HG02981 (cell line): ENCODE measurements at regions not wholly inside any gene's neighbourhood (a gene's known extent, or its start where the extent isn't known, plus 50 kb on each side); places are given as distances from the start of the nearest gene placed in this dataset.

Source experiments
- ATAC-seq: cut with Tn5 transposase; IDR thresholded peaks from one replicate; pipeline ENCODE4 v1.9.1; 2021; ENCODE audit warnings: mild to moderate bottlenecking, moderate library complexity; ENCODE audit not compliant: unreplicated experiment

DNA sequence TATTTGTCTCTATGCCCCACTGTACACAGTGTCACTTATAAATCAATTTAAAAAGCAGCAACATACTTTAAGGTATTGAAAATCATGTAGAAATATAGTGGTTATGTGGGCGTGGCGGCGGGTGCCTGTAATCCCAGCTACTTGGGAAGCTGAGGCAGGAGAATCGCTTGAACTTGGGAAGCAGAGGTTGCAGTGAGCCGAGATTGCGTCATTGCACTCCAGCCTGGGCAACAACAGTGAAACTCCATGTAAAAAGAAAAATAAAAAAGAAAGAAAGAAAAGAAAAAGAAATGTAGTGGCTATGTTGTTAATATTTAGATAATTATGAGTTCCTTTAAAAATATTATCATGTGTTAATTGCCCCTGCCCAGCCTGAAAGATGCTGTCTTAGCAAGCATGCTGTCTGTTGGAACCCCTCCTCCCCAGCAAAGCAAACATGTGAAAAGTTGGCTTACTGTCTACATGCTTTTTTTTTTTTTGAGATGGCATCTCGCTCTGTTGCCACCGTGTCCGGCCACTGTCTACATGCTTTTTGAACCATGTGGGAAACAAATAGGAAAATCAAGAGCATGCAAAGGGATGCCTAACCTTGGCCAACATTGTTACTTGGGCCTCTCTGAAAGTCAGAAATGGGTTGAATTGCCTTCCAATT is 151.4 kb upstream of the TSHZ2 start:
- no peak for ATAC-seq

DNA sequence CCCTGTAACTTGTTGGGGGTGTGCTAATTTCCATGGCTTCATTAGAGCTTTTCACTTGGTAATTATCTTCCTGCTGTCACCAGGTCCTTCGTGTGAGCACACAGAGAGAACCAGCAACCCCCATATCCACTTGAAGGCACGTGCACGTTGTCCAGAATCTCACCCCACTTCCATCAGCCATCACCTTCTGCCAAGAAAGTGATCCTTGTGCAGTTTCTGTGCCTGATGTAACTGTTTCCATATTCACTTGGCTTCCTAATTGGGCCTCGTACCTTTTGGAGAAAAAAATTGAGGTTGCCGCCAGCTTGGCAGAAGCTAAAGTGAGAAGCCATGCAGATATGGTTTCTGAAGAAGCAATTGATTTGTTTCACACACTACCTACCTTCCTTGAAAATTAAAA is 153.7 kb upstream of the TSHZ2 start:
- no peak for ATAC-seq

DNA sequence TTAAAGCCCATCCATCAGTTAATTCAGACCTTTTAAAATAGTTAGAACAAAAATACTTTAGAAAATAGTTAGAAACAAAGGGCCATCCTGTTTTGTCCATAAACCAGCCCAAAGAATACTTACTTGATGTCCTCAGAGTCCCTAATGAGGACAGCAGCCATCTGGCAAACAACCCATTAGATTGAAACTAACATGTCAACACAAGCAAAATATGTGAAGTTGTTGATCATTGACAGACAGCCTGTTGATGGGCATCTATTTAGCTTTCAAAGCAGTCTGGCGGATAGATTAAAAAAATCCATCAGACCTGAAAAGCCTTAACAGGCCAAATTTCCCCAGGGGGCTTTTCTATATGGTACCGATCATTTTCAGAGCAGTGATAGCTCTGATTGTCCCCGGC is 154.2 kb upstream of the TSHZ2 start:
- ATAC-seq, result no peak

DNA sequence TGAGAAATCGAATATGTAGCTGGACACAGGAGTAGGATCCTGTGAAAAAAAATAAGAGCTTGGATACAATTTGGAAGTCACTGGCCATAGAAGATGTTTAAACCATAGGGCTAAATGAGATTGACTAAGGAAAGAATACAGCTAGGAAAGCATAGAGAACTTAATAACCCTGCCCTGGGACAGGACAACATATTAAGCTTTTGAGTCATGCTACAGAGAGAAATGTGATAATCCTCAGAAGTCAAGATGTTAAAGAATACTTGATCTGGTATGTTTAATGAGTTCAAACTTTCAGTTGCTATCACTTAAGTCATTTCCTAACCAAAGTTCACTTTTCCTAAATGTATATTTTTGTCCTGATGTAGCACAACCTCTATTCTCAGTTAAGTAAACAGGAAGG is 154.6 kb upstream of the TSHZ2 start:
- no peak for ATAC-seq

DNA sequence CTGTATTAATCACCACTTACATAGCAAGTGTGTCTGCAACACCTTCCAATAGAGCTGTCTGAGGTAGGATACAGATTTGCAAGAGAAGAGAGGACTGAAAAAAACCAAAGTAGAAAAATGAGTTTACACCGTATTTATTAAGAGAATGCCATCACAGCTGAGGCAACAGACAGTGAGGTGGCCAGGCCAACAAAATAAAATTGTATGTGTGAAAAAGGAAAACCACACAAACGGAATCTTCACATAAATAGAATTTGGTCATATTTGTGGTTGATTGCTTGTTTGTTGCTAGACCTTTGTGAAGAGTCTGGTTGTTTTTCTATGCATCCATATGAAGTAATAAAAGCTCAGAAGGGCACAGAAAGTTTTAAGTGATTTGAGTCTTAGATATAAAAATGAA is 157.8 kb upstream of the TSHZ2 start:
- no peak for ATAC-seq

DNA sequence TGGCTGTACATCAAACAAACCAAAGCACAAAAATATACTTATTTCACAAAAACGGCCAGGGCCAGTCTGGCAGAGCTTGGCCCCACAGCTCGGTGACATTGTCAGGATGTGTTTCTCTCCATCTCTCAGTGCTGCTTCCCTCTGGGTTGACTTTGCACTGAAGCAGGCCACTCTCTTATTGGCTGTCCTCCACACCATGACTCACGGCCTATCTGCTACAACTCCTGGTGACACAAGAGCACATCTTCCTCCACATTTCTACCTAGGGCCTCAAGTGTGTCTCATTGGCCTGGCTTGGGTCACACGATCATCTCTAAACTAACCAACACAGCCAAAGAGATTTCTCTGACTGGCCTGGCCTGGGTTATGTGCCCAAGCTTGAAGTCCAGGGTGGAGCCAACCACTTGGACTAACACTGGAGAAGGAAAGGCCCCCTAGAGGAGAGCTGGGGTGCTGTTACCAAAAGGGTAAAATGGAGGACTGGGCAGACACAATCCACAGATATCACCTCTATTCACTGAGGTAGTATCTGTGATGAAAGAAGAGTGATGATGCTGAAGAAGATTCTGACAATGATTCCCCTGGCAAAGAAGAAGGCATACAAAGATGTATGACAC is 159.8 kb upstream of the TSHZ2 start:
- no peak for ATAC-seq

DNA sequence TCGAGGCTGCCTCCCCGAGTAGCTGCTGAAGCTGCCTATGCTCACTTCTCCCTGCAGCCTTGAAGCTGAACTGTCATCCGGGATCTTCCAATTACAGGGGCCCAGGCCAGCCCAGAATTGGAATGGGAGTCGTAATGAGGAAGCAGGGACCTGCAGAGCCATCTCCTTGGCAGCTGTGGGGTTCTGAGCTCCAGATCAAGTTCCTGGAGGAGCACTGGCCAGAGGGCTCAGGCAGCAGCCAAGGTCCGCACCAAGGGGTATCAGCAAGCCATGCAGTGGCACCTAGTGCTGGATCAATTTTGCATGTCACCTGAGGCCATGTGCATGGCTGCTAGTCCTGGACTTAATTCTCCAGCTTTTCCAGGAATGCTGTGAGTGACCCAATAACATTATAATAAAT is 163.2 kb upstream of the TSHZ2 start:
- ATAC-seq, result no peak

DNA sequence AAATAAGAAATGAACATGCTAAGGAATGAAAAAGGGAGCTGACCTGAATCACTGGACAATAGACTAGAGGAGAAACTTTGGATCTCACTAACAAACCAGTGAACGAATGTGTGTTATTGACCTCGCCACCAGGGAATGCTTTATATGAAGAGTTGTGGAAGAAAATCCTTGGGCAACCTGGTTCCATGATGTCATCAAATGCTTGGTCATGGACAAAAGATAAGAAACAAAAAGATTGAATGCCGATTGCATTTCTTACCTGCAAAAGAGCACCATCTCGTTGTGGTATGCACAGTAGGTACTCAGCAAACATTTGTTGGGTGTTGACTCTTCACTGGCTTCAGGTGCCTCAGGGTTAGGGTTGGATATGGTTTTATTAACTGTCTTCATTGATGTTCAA is 165.2 kb upstream of the TSHZ2 start:
- ATAC-seq, result no peak

DNA sequence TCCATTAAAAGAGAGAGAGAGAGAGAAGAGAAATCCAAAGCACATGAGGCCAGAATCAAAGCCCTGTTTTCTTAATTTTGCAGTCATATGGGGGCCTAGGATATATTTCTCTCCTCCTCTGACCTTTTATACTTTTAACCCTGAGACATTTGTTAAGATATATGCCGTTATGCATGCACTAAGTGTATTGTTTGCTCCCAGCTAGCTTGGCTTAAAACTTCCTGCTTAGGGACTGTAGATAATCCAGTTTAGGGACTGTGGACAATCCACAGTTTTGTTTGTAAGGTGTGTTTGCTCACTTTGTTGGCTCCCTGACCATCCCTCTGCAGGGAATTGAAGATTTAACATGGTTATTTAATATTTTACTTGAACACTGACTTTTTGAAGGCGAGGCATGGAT is 166.3 kb upstream of the TSHZ2 start:
- ATAC-seq, result no peak

DNA sequence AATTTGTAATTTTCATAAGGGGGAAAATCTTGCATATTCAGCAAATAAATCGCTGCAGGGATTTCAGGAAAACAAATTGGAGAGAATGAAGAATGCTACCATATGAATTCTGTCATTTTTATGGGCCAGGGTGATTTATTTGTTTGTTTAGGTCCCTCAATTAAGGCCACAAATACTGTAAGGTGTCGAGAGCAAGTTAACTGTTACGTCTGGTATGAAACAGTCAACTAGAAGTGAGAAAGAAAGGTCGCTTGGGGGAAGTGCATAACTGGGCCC is 166.9 kb upstream of the TSHZ2 start:
- no peak for ATAC-seq

DNA sequence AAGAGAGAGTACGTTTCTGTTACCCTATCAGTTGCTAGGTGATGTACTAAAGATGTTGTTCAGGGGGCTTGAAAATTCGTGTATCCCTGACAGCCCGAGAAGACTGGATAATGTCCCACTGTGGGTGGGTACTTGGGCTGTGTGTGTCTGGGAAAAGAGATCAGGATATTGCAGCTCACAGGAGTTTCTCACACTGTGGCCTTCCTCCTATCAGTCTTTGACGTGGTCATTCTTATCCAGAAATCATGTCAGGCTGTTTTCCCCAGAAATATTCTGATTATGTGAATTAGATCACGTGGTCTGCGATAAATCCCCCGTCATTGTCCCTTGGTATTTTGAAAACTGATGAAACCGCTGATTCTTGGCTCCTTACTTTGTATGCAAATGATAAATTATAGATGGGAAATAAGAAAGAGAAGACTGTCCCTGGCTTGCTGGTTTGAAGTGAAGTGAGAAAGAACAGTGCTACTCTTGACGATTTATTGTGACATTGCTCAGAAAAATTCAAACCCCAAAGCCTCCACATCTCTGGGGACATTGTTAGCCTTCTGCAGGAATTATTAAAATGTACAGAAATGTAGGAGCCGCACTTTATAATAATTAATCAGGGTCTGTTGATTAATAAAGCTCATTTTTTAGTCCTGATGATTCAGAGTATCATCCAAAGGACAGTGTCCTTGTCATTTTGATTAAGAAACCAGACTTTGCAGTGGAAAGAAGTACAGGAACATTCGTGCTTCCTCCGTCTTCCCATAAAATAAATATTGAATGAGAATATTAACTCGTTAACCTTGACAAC is 167.5 kb upstream of the TSHZ2 start:
- ATAC-seq, result no peak

DNA sequence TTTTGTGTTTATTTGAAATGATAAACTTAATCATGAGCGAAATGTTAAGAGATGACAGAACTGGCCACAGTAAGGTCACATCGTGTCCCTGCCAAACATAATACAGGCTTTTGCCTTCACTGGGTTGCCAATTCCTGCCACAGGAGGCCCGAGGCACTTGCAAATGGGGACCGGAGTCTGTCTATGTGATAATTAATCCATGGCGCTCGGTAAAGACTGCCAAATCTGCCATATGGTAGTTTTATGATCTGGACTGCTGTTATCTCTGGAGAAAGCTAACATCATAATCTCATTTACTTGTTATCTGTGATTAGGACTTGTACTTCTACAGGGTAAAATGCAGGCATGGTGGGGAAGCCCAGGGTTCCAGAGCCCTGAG is 170.5 kb upstream of the TSHZ2 start:
- ATAC-seq, result no peak

DNA sequence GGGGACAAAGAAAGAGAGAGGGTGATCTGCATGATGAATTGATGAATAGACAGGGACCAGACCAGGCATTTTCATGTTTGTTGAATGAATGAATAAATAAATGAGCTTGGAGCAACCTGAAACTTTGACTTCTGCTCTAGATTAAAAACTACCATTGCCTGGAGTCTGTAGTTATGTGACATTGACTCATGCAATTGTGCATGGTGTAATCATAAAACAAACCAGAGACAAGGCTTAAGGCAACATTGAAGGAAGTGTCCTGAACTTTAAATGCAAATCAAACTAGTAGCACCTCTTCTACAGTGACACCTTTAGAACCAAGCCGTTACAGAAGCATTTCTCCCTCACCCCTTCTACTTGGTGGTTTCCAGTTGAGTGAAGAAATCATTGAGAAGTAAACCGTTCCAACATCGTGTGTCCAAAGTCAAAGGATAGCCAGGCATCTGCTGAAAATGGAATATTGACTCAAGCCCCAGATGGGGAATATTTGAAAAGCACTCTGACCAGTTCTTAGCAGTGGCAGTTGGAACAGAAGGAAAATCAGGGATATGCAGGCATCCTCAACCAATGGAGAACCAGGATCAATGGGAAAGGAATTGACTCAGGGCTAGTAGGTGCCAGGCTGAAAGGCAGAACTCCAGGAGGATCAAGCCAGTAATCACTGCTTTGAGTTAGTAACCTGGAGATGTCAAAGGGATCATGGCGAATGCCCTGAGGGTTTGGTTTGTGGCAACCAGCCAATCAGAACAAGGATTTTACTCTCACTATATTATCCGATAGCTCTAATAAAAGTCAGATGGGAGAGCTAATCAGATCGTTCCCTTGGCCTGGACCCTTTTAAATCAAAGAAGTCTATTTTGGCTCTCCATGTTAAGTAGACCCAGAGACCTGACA is 171.2 kb upstream of the TSHZ2 start:
- no peak for ATAC-seq

DNA sequence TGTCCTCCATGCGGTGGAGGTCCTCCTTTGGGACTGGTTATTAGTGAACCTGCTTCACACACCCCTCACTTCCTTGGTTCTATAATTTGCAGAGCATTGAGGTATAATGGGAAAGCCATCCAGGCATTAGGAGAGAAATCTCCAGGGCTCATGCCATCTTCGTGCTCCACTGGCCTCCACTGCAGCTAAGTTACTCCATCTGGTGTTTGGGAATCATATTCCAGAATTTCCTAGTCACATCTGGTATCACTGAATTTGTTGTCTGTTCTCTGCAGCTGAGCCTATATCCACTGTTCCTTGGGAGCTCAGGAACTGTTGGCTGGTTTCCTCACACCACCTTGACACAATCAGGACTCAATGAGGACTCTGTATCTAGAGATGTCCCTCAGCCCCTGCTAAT is 173.0 kb upstream of the TSHZ2 start:
- ATAC-seq, result no peak

DNA sequence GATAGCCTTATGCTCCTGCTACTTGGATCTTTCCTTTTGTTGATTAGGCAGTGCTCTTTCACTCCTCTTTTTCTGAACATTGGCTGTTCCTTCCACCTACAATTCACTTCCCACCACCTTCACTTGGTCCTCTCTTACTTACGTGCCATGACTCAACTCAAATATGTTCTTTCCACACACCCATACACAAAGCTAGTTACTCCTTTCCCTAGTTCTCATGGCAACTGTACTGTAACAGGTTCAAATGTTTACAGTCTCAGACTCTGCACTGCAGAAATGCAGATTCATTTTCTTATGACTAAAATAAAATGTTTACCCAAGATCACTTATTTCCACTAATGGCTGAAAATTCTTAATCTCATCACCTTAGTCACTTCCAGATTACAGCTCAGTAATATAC is 174.0 kb upstream of the TSHZ2 start:
- ATAC-seq, result no peak

DNA sequence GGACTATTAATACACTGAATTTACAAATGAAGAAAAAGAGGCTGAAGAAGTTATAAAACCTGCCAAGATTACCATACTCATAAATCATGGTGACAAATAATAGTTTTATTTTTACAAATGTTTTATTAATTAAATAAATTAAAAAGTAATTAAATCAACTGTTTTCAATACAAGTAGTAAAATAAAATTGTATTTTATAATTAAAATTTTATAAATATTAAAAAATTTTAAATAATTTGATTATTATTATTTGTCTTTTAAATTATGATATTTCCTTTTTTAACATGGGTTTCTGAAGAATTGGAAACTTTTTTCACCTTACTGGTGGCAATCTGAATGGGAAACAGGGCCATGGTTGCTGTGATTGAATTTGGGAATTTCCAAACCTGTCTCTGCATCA is 177.3 kb upstream of the TSHZ2 start:
- ATAC-seq, result no peak

DNA sequence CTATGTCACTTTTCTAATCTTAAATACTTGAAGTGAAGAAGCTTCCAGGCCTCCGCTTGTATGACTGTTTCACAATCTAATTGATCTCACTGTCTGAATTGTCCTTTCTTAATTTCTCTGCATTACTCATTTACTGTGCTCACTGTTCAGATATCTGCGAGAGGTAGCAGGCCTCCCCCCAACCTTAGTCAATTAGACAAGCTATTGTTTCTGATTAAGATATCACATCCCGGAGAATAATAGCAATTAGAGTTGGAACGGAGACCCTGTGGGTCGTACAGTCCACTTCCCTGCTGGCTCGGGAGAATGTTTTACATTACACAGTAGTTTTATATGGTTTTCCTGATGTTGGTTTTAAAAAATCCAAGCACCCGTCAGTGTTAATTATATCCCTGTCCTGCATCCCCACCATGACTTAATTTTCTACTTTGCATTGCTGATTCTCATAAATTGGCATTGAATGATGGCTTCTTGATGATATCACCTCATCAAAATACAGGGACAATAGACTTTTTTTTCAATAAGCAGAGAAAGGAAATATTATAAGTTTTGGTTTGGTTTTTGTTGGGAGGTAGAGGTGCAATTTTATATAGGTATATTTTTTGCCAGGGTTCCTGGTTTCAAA is 178.7 kb upstream of the TSHZ2 start:
- ATAC-seq, result no peak

DNA sequence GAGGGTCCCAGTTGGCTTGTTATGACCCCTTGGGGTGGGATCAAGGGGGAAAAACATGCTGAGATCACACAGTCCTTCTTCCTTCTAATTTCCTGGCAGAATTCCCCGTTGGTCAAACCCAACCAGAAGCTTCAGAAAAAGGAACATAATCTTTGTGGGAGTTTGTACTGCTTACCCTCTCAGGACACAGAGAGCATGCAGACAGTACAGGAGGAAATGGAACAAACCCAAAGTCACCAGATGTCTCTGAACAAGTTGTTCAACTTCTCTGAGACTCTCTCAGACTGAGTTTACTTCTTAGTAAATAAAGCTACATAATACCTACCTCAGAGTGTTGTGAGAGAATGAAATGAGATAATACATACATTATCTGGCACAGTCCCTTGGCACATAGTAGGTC is 181.1 kb upstream of the TSHZ2 start:
- no peak for ATAC-seq

DNA sequence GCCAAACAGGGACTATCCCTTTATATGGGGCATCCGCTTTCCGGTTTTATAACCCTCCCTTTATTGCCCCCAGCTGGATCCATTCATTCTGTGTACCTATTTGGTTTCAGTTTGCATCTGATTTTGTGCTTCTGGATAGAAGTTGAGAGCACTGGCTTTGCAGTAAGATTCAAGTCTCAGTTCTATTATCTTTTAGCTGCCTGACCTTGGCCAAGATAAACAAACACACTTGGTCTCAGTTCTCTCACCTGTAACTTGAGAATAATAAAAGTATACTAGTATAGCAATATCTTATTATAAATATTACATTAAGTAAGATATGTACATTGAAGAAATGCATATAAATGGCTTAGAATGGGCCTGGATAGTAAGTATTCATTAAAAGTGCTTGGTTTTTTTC is 182.4 kb upstream of the TSHZ2 start:
- no peak for ATAC-seq

DNA sequence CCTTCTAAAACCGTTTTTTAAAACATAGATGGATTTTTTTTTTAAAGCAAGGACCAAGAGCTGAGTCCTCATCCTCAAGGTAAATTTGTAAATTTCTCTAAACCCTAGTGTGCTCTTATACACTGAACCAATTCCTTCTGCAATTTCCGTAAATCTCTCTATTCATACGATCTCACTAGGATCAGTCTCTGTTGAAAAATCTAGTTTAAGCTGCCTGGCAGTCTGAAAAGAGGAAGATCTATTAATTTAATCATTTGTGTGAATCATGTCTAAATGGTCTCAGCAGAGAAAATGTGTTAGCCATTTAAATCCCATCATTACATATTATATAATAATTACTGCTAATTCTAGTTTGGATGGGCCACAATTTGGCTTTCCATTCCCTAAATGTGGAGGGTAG is 184.2 kb upstream of the TSHZ2 start:
- no peak for ATAC-seq

DNA sequence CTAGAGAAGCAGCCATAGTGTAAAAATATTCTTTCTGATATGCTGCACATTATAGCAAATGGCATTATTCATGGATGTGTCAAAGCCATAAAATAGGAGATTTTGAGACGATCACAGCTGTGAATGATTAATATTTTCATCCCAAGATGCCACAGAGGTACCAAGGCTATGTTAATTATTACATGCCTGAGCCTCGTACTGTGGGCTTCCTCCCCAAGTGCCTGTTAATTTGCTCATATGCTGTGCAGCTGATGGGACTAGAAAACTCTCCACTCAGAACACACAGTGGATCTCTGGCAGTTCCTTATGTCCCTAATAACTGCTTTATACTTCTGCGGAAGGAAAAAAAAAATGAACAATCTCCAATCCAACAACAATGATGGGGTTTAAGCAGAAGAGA is 184.9 kb upstream of the TSHZ2 start:
- ATAC-seq, result no peak
